ENCODE measurements at regions not wholly inside any gene's neighbourhood (a gene's known extent, or its start where the extent isn't known, plus 50 kb on each side); places are given as distances from the start of the nearest gene placed in this dataset.

DNA sequence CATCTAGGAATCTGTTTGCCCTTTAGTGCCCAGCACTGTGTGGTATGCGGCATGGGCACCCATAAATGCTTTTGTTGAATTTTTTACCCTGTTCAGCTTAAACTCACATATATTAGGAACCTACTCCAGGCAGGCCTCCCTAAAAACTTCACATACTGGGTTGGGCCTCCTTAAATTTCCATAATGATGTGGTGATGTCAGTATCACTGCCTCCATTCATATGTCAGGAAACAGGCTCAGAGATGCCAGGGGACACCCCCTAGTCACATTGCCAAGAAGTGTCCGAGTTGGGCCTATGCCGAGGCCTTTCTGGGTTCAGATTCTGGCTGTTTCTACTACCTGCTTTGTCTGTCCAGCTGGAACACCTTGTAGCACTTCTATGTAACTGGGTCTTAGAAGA, 55.7 kb upstream of the RUNX3 start:
- DNase-seq (ENCODE audit: low spot score) = no peak

DNA sequence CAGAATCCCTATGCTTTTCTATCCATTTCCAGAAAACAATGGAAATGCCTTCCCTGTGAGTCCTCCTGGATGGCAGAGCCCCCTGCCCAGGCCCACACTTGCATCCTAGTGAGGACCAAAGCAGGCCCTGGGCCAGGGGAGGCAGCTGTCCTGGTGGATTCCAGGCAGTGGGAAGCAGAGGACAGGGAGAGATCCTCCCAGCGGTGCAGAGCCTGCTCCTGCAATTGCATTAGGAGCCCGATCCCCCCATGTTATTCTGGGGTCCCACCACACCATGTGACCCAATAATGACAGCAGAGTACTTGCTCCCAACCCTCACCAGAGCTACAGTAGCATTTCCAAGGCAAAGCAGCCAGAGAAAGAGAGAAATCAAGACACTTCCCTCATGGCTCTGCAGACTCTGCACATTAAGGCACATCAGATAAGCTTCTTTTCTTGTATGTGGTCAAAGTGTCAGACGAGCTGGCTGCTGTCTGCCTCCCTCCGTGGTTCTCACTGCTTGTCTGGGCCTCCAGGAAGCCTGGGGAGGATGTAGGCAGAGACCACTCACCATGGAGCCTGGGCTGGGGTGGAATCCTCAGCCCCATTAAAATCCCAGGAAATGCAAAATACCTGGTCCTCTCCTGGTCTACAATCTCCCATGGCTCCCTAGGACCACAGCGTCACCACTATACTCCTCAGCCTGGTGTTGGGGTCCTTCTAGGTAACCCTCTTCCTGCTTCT, 54.9 kb upstream of the RUNX3 start:
- DNase-seq (ENCODE audit: low spot score) = no peak

DNA sequence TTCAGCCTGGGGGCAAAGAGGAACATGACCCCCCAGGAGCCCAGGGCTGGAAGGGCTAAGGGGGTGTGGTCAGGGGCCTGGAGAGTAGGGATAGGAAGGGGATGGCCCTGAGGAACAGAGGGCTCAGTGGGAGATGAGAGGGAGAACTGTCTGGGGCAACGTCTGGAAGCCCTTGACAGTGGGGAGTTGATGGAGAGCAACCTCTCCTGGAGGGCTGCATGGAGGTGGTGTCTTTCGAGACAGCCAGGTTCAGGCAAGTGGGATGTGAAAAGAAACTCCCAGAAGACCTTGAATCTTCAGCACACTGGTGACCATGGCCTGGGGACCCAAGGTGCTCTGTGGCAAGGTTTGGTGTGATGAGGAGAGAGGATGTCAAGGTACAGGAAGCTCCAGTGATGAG, 54.2 kb upstream of the RUNX3 start:
- DNase-seq (ENCODE audit: low spot score) = no peak

DNA sequence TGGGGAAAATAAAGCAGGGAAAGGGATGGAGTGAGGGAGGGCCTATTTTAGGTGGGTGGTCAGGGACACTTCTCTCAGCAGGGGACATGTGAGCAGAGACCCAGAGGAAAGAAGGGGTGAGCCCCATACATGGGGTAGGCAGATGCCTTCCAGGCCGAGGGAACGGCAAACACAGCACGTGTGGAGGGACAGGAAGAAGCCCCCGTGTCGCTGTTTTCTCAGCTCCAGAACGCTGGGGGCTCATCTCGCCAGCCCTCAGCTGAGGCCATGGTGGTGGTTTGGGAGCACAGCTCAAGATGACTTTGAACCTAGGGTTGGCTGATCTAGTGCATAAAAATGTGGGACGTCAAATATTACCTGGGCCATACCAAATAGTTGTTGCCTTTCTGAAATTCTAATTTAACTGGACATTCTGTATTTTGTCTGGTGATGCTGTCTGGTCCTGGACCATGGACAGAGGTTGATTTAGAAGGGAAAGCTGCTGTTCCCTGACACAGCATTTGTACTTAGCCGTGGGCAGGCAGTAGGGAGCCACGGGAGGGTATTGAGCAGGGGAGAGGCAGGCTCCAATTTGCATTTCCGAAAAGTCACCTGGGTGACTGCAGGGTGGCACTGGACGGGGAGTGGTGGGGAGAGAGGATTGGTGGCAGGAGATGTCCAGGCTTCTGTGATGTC, 53.1 kb upstream of the RUNX3 start:
- no peak for DNase-seq (ENCODE audit: low spot score)

DNA sequence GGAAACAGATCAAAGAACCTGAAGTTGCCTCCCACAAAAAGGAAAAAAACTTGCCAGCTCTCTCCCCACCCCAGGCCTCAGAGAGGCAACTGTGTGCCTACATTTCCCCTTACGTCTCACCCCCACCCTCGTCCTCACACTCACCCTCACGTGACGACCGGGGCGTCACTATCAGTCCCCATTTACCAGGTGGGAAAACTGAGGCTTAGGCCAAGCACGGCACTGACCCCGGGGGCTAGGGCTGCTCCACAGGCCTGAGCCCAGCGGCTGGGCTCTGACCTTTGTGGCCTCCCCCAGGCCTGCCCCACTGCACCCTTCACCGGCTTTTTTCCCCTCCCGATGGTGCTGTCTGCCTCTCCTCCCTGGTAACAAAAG, 51.5 kb upstream of the RUNX3 start:
- DNase-seq (ENCODE audit: low spot score) = no peak

DNA sequence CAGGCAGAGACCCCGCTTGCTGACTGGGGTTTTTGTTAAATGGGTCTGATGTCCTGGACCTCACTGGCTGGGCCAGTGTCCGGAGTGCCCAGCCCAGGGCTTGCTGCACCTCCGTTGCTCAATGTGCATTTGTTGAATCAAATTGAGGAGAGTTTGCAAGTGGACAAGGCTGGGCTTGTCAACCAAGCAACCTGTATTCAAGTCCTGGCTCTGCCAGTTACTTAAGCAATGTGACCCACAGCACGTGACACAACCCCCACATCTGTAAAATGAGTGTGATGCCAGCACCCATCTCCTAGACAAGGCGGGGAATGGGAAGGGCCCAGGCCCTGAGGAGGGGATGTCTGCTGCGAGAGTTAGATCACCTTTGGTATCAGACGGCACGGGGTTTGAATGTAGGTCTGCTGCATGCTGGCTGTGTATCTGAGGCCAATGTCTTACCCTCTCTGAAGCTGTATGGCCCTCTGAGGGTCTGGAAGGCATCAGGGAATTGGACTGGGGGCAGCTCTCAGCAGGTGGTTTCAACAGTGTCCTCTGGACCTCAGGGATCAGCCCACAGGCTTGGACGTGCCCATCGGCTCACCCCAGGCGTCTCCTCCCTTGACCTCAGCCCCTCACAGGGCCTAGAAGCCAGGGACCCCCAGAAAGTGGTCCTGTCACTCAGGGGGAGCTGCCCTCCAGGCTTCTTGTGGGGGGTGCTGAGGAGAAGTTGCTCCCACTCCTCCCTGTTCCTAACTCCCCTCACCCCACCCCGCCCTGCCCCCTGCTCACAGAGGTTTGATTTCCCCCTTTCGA, 51.0 kb upstream of the RUNX3 start:
- DNase-seq (ENCODE audit: low spot score) = no peak
